Activated CD4-positive, alpha-beta T cell treated with anti-CD3 and anti-CD28 coated beads for 24 hours (primary cell): ENCODE measurements at regions not wholly inside any gene's neighbourhood (a gene's known extent, or its start where the extent isn't known, plus 50 kb on each side); places are given as distances from the start of the nearest gene placed in this dataset.
"Not testable (repeated sequence)": the region's sequence is repeated elsewhere in the genome, so short reads cannot be mapped to it uniquely, and the experiment has no call there.

Source experiments
- DNase-seq, 2 donors: peaks; one replicate each; pipeline ENCODE4 v3.0.0-alpha.2; 2020; ENCODE audit warnings: low read depth in 2 of 2

GRCh38 chr11:71721840-71722239 lies 111.2 kb upstream of the DEFB108B start:
- not testable (repeated sequence) for DNase-seq

- DNase-seq, result not testable (repeated sequence)
Observed at GRCh38 chr11:71723991-71724390, 109.0 kb upstream of the DEFB108B start.

- not testable (repeated sequence) for DNase-seq
Observed at GRCh38 chr11:71730748-71731147, 102.3 kb upstream of the DEFB108B start.

- peak; percentile 3 to 8 for DNase-seq
Observed at GRCh38 chr11:71734368-71734767, 98.6 kb upstream of the DEFB108B start.

- not testable (repeated sequence) for DNase-seq
Observed at GRCh38 chr11:71738317-71738716, 94.7 kb upstream of the DEFB108B start.

- not testable (repeated sequence) for DNase-seq
Observed at GRCh38 chr11:71743385-71743784, 89.6 kb upstream of the DEFB108B start.

- not testable (repeated sequence) for DNase-seq
Observed at GRCh38 chr11:71745656-71746055, 87.3 kb upstream of the DEFB108B start.

- DNase-seq, result not testable (repeated sequence)
Observed at GRCh38 chr11:71746263-71746662, 86.7 kb upstream of the DEFB108B start.

- not testable (repeated sequence) for DNase-seq
Observed at GRCh38 chr11:71748965-71749620, 83.9 kb upstream of the DEFB108B start.

- DNase-seq, result not testable (repeated sequence)
Observed at GRCh38 chr11:71750908-71751307, 82.1 kb upstream of the DEFB108B start.

GRCh38 chr11:71764695-71765491 lies 68.1 kb upstream of the DEFB108B start:
- DNase-seq, result not testable (repeated sequence)

GRCh38 chr11:71767016-71767415 lies 66.0 kb upstream of the DEFB108B start:
- not testable (repeated sequence) for DNase-seq

- not testable (repeated sequence) for DNase-seq
Observed at GRCh38 chr11:71772193-71772592, 60.8 kb upstream of the DEFB108B start.

GRCh38 chr11:71774603-71775222 lies 58.3 kb upstream of the DEFB108B start:
- no peak for DNase-seq

GRCh38 chr11:71780116-71780515 lies 52.9 kb upstream of the DEFB108B start:
- DNase-seq, result not testable (repeated sequence)

- not testable (repeated sequence) for DNase-seq
Observed at GRCh38 chr11:71780771-71781170, 52.2 kb upstream of the DEFB108B start.

- DNase-seq, result not testable (repeated sequence)
Observed at GRCh38 chr11:71781491-71781890, 51.5 kb upstream of the DEFB108B start.

- not testable (repeated sequence) for DNase-seq
Observed at GRCh38 chr11:71782229-71782861, 50.7 kb upstream of the DEFB108B start.

GRCh38 chr11:71783191-71783590 lies 49.8 kb upstream of the DEFB108B start:
- DNase-seq, result not testable (repeated sequence)
